ENCODE measurements at regions not wholly inside any gene's neighbourhood (a gene's known extent, or its start where the extent isn't known, plus 50 kb on each side); places are given as distances from the start of the nearest gene placed in this dataset.

DNA sequence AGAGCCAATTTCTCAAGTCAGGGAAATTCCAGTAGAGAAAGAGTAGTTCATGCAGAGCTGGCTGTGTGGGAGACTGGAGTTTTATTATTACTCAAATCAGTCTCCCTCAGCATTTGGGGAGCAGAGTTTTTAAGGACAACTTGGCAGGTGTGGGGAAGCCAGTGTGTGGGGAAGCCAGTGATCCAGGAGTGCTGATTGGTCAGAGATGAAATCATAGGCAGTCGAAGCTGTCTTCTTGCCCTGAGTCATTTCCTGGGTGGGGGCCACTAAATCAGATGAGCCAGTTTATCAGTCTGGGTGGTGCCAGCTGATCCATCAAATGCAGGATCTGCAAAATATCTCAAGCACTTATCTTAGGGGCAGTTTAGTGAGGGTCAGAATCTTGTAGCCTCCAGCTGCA is 194.6 kb upstream of the NRG3 start:
- no peak for TF ChIP-seq POLR2A (IDR thresholded peaks at IDR 0.05)
- TF ChIP-seq, protein P1, sequence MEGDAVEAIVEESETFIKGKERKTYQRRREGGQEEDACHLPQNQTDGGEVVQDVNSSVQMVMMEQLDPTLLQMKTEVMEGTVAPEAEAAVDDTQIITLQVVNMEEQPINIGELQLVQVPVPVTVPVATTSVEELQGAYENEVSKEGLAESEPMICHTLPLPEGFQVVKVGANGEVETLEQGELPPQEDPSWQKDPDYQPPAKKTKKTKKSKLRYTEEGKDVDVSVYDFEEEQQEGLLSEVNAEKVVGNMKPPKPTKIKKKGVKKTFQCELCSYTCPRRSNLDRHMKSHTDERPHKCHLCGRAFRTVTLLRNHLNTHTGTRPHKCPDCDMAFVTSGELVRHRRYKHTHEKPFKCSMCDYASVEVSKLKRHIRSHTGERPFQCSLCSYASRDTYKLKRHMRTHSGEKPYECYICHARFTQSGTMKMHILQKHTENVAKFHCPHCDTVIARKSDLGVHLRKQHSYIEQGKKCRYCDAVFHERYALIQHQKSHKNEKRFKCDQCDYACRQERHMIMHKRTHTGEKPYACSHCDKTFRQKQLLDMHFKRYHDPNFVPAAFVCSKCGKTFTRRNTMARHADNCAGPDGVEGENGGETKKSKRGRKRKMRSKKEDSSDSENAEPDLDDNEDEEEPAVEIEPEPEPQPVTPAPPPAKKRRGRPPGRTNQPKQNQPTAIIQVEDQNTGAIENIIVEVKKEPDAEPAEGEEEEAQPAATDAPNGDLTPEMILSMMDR (IDR thresholded peaks at IDR 0.05), result no peak

Measured in lower leg skin (tissue), 3 donors.